Testis (tissue), 2 donors: ENCODE measurements at regions not wholly inside any gene's neighbourhood (a gene's known extent, or its start where the extent isn't known, plus 50 kb on each side); places are given as distances from the start of the nearest gene placed in this dataset.

ENCODE experiments used
- DNase-seq: peaks from one replicate; pipeline ENCODE4 v3.0.0-alpha.2; 2019
- H3K27ac ChIP-seq, 2 donors: fragments of 200-600 bp; sonication (generic); one replicate each; pipeline ENCODE4 v1.5.1; 2019
- H3K27me3 ChIP-seq: fragments of 200-600 bp; sonication (generic); one replicate; pipeline ENCODE4 v1.5.1; 2019
- H3K36me3 ChIP-seq: fragments of 200-600 bp; sonication (generic); one replicate; pipeline ENCODE4 v1.5.1; 2017; ENCODE audit warnings: low read depth; ENCODE audit errors: missing control alignments
- H3K4me1 ChIP-seq: fragments of 200-600 bp; sonication (generic); one replicate; pipeline ENCODE4 v1.5.1; 2019
- H3K4me3 ChIP-seq, 2 donors: fragments of 200-600 bp; sonication (generic); one replicate each; pipeline ENCODE4 v1.5.1; 2017 to 2019
- H3K9me3 ChIP-seq: fragments of 200-600 bp; sonication (generic); one replicate; pipeline ENCODE4 v1.5.1; 2017
- CTCF ChIP-seq, 3 experiments: fragments of 450-650 bp in 2 of 3; fragments of 200-600 bp in 1 of 3; sonication (generic) in 1 of 3; IDR thresholded peaks; one replicate each; pipeline ENCODE4 v1.5.1; 2016 to 2019; ENCODE audit warnings: antibody characterized with exemption in 3 of 3, mild to moderate bottlenecking in 2 of 3, moderate library complexity in 1 of 3
- POLR2A ChIP-seq: fragments of 450-650 bp; IDR thresholded peaks from one replicate; pipeline ENCODE4 v1.6.1; 2017; ENCODE audit warnings: antibody characterized with exemption, mild to moderate bottlenecking, moderate library complexity
- WGBS, 2 donors: methylation state at CpG; one replicate each; pipeline ENCODE4 v1.1.5; 2018; 5-methylcytosine and 5-hydroxymethylcytosine counted together
- intact Hi-C: fragments of 100-400 bp; cut with DNase I; formaldehyde crosslinking; loops from one replicate; pipeline ENCODE4 v1.15.1; 2023; ENCODE audit warnings: low total_unique reads

DNA sequence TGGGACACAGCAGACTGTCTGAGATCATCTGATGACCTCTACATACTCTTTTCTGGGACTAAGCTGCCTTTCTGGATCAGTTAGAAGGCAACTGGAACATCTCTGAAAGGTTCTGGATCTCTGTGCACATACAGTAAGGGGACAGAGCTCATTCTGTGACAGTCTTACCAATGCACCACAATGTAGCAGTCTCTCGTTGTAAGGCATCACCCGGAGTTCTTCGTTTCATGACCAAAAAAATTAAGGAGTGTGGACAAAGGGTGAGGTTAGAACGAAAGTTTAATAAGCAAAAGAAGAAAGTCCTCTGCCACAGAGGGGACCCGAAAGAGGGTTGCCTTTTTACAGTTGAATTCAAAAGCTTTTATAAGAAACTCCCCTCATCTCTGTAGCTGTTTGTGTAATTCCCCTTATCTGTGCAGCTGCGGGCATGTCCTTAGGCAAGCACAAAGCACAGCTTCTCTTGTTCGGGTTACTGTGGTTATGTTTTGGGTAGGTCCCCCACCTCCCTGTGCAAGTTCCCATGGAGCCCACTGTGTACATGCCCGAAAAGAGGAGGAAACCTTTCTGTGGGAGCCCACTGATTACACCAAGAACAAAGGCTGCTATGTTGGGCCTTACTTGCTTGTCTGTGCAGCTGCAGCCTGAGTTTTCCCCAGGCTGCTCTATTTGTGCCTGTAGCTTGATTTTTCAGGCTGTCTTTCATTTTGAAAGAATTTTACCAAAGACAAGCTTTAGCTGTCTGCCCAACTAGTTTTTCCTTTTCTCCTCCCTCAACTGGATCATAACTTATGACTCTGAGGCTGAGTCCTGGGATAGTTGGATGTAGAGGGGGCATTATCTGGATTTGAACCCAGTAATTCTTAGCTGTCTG is 53.1 kb upstream of the CACNA1E start:
- no peak for TF ChIP-seq POLR2A
- TF ChIP-seq CTCF (IDR thresholded peaks at IDR 0.05) = no peak
- intact Hi-C loops = no loop called here
- 45 to 53% methylated on average over 8 of the region's 8 CpGs for WGBS, 2 donors
- peak; percentile 71 for DNase-seq
- H3K4me1 ChIP-seq = peaks cover 15% of the 10 kb centered on the region
- H3K36me3 ChIP-seq = no peaks in the 10 kb centered on the region
- H3K9me3 ChIP-seq = no peaks in the 10 kb centered on the region
- no peak overlapping the region for H3K4me3 ChIP-seq
- H3K27ac ChIP-seq = peak overlapping the region; percentile 48 to 74
- no peaks in the 10 kb centered on the region for H3K27me3 ChIP-seq
